ENCODE measurements at regions not wholly inside any gene's neighbourhood (a gene's known extent, or its start where the extent isn't known, plus 50 kb on each side); places are given as distances from the start of the nearest gene placed in this dataset.
A peak's percentile ranks its signal among the peaks of the same experiment; 100 is the strongest.

DNA sequence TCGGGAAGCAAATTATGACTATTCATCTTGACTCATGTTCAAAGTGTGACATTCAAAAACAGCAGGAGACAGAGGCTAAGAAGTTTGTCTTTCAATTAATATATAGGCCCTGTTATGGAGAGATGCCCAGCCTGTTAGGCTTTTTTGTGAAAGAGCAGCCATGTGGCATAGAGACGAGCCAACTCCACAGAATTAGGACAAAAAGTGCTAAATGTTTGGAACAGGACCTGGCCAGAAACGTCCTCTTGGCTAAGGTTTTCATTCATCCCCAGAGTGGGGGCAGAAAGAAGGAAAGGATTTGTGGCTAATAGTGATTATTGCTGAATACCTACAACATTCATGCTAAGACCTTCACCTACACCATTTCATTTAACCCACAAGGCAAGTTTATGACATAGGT lies 324.7 kb upstream of the NPVF start:
- no peak for DNase-seq (ENCODE audit: low read depth, low spot score)

DNA sequence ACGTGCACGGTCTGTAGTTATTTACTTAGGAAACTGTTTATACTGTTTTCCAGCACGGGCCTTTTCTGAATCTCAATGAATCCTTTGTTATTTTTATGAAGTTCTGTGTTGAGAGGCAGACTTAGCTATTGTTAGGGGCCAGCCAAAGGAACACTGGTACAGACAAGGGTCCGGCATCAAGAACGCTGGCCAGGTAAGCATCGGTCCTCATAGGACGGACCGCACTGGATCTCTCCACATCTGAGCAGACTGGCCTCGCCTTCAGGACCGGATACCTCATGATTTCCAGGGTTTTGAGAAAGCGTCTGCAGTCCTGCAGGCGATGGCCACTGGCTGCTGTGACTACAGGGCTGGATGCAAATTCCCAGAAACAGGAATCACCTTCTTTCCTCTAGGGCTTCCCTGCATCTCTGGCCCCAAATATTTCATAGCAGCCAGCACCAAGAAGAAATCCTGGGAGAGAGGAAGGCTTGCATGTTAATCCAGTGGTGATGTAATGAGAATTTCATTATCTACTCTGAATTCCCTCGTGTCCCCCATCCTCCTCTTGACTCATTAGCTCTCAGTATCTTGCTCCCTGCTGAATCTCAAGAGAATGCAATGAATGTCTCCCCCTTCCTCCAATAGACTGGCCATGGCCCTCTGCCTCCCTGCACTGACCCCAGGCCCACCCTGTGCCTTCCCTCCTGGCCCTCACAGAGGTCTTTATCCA lies 325.4 kb upstream of the NPVF start:
- no peak for DNase-seq (ENCODE audit: low read depth, low spot score)

DNA sequence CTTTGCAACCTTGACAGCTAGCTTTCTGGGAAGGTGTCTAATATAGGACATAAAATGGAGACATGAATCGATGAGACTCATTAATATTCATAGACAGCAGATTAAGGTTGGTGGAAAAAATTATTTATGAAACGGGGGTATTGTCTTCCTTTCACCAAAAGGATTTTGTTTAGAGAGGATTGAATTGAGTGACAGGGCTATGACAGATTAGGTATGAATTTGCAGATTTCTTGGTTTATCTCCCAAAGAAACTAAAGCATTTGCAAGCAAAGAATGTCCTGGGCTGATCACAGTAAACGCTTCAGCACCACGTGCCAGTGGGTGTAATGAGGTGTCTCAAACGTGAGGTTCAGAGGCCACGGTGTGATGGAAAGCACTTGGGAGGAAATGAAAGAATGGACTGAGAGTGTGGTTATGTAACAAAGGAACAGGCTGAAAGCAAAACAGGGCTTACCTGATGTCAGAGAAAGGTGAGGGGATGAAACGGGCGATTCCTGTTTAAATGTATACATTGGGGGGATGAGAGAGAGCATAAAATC lies 329.2 kb upstream of the NPVF start:
- DNase-seq (ENCODE audit: low read depth, low spot score), result no peak

DNA sequence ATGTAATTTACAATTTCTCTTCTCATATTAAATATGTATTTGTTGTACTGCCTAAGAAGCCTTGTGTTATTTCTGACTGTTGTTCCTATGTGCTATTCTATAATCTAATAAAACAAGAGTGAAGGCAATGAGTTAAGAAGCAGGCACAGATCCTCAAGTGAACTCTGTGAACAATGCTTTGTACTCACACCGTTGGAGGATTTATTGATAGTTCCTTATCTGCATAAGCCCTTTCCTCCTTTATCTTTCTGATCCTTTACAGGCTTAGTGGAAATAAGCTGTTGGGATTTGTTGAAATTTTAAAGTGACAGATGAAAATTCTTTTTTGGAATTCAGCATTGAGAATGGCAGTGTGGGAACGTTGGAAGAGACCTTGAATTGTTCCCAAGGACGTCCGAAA lies 329.6 kb upstream of the NPVF start:
- DNase-seq (ENCODE audit: low read depth, low spot score), result no peak

DNA sequence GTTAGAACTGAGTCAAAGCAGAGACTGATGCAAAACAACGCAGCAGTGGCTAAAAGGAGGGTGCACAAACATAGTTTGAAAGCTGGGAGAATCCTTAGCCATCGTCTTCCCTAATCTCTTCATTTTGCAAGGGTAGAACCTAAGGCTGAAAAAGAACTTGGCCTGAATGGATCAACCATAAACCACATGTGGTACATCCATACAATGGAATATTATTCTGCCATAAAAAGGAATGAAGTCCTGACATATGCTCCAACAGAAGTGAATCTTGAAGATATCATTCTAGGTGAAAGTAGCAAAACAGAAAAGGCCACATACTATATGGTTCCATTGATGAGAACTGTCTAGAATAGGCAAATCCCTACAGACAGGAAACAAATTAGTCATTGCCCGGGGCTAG lies 330.3 kb upstream of the NPVF start:
- no peak for DNase-seq (ENCODE audit: low read depth, low spot score)

DNA sequence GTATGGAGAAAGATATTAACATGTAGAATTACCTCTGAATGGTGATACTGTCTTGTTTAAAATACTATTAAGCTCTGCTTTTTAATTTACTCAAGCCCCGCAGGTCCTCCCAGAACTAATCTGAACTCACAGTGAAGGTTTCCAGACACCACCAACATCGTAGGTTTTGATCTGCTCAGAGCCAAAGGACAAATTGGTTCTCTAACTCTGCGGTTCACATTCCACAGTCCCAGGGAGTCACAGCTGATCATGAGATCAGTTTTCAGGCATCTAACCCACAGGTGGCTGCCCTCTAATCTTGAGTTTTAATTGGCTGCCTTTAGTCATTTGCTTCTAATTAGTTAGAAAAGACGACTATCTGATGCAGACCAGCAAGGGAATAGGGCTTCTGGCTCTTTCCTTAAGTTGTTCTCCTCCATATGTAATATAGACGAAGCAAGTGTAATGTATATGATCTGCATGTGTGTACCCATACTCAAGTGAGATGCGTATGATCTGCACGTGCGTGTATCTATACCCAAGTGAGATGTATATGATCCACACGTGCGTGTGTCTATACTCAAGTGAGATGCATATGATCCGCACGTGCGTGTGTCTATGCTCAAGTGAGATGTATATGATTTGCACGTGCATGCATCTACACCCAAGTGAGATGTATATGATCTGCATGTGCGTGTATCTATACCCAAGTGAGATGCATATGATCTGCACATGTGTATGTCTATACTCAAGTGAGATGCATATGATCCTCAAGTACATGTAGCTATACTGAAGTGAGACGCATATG lies 331.5 kb upstream of the NPVF start:
- DNase-seq (ENCODE audit: low read depth, low spot score), result no peak

DNA sequence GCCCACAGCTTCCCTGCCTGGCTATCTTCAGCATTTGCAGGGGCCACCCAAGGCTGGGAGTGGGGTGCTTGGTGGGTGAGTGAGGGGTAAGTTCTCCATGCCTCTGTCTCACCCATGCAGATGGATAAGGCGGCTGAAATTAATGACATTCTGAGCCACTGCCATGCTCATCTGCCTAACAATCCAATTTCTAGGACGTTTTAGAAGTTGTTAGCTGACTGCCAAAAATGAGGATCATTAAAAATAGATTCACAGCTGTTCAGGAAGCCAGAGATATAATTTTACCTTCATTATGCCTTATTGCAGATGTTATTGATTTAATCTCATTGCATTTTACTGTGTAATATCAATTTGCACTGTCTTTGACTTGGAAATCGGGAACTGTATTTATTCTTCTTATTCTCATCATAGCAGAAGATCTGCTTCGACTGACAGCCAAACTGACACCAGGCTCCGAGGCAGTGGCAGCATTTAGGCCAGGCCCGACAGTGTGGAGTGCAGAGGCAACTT lies 334.4 kb upstream of the NPVF start:
- no peak for DNase-seq (ENCODE audit: low read depth, low spot score)

DNA sequence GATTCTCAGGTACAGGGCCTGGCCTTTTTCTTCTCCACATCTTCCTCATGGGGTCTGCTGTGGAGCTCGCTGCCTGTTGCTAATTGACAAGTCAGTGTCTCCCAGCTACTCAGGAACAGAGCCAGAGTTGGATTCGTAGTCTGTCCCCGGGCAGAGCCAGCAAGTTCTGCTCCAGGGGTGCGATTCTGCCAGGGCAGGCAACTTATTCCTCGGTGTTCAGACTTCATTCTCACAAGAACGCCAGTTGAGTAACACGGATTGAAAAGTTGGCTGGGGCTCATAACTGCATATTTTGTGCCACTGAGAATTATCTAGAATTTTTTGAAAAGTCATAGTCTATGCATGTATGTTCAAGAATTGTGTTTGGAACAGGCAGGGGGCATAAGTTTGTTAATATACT lies 336.7 kb upstream of the NPVF start:
- no peak for DNase-seq (ENCODE audit: low read depth, low spot score)

DNA sequence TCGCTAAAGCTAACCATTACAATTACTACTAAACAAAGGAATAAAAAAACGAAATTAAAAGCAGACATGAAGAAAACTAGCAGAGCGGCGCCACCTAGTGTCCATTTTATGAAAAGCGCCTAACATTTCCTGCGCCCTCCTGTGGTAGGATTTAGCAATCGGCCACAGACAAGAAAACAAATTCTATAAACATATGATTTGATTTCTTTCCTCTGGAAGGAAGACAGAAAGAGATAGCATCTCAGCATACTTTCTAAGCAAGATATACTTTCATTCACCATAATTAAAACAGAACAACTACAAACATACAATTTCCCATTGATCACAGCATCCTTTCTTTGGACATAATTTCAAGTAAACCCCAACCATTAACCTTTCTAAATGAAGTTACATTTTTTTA lies 337.7 kb upstream of the NPVF start:
- DNase-seq (ENCODE audit: low read depth, low spot score), result peak; percentile 72

DNA sequence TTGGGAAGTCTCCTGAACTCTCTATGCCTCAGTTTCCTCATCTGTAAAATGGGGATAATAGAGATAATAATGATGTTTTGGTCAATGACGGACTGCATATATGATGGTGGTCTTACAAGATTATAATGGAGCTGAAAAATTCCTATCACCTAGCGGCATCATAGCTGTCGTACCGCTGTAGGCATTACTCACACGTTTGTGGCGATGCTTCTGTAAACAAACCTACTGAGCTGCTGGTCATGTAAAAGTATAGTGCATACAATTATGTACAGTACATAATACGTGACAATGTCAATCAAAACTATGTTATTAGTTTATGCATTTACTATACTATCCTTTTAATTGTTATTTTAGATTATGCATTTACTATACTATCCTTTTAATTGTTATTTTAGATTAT lies 339.1 kb upstream of the NPVF start:
- DNase-seq (ENCODE audit: low read depth, low spot score), result no peak

DNA sequence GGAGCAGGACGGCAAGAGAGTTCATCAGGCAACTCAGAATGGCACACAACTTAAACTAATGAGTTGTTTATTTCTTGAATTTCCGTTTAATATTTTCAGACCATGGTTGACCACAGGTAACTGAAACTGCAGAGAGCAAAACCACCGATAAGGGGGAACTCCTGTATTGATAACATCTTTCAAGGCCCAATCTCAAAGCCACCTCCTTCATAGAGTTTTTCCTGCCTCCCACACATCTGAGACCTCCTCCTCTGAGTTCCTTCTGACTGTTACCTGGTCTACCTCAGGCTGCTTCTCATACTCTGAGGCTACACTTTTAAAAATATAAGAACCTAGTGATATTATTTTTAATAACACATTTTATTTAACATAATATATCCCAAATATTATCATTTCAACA lies 341.5 kb upstream of the NPVF start:
- no peak for DNase-seq (ENCODE audit: low read depth, low spot score)

DNA sequence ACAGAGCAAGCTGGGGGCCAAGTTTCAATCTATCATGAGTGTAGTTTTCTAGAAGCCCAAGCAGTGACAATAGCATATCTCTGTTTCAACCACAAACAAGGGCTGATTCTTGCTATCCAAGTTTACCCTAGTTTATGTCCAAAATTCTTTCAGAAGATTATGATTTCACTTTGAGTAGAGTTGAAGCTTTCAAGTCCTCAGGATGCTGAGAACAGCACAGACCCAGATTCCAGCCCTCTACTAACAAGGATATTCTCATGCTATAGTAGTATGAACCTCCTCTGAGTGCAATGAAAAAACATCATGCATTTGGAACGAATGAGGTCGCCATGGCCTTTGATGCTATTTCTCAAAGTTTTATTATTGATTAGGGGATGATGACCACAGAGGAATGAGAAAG lies 344.1 kb upstream of the NPVF start:
- no peak for DNase-seq (ENCODE audit: low read depth, low spot score)

DNA sequence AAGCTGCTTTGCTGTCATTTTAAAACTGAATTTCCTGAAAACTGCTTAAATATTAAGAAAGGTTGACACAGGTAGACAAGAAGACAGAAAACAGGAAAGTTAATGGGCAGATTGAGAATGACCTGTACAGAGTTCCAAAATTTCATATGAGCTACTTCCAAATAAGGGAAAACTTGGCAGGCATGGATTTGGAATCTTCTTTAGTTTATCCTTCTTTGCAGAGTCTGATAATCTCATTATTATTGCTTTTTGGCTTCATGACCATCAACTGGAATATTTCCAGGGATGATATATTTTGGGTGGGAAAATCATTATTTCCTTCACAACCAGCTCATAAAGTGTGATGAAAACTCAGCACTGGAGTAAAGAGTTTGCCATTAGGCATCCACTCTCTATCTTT lies 346.5 kb upstream of the NPVF start:
- no peak for DNase-seq (ENCODE audit: low read depth, low spot score)

DNA sequence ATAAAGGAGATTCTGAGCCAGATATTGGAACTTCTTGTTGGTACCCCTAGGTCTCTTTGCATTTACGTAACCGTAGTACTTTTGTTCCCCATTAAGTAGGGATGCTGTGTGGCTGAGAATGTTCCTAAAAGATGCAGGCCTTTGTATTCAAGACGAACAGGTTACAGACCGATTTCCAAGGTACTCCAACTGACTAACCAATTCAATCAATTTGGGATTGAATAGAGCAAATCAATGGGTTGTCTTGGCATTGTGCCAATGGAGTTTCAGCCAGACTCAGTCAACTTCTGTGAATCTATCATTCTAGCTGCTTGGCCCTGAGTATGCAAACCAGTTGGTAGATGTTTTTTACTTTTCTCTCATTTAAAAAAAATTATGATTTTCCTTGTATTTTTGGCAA lies 347.3 kb upstream of the NPVF start:
- no peak for DNase-seq (ENCODE audit: low read depth, low spot score)

DNA sequence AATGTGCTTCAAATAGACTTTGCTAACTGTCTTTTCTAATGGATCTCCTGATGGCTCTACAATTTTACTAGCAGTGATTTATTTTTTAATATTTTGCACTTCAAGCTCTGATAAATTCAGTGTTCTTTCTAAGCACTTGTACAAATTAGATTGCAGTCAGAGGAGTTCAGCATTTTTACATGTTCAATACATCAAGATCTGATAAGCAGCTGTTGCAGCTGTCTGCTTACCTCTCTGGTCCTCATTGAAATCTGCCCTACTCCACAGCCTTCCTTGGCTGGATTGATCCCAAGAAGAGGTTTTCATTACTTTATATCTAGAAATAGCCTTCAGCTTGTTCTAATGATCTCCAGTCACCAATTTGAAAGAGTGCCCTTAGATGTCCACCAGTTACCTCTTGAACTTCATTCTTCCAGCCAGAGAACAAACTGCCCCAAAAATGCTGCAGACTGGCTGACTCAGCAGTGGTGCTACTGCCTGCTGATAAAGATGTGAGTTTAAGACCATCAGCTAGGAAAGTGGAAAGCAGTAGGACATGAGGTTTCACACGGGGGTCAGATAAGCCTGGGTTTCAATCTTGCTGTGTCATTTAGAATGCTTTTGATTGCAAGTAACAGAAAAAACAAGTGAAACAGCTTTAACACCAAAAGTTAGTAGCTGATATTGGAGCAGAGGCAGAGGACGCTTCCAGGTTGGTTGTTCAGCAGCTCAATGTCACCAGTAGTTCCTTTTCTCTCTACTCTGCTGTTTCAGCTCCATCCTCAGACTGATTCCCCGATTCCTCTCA lies 350.9 kb upstream of the NPVF start:
- no peak for DNase-seq (ENCODE audit: low read depth, low spot score)

DNA sequence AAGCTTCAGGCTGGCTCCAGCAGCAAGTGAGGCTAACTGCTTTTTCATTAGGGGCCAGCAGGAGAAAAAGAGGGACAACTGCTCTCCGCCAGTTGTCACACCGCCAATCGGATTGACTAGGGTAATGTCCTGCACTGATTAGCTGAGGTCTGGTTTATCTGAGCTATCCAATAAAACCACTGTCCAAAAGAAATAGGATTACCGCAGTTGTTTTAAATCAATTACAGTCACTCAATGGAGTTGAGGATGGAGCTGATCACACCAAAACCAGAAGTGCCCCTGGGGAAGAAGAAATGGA lies 351.4 kb upstream of the NPVF start:
- DNase-seq (ENCODE audit: low read depth, low spot score), result no peak

DNA sequence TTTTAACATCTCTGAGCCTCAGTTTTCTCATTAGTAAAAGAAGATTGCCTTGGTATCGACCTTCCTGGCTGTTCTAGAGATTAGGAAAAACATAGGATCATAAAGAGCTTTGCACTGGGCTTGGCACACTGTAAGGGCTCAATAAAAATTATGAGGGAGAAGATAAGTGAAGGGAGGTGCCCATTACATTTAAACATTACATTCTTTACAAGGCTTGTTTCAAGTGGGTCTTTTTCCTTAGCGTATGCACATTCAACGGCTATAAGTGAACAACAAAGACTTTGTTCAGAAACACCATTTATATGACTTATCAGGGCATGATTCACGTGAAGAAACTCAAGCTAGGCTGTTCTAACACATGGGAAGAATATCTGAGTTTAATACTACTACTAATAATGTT lies 351.9 kb upstream of the NPVF start:
- DNase-seq (ENCODE audit: low read depth, low spot score), result no peak

DNA sequence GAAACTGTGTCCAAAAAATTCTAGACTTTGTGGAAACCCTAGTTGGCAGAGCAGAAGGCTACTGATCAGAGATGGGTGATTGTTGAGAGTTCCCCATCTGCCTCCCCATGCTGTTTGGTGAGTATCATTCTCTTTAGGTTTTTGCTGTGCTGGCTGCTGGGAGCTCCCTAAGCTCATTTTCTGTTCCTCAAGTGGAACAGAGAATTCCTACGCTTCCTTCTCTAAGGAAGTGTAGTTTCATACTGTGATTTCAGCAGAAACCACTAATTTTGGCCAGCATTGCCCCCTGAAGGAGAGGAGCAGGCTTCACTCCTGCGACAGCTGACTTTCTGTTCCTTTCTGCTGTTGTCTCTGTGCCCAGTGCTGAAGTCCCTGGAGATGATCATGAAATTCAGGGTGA lies 355.3 kb upstream of the NPVF start:
- no peak for DNase-seq (ENCODE audit: low read depth, low spot score)

DNA sequence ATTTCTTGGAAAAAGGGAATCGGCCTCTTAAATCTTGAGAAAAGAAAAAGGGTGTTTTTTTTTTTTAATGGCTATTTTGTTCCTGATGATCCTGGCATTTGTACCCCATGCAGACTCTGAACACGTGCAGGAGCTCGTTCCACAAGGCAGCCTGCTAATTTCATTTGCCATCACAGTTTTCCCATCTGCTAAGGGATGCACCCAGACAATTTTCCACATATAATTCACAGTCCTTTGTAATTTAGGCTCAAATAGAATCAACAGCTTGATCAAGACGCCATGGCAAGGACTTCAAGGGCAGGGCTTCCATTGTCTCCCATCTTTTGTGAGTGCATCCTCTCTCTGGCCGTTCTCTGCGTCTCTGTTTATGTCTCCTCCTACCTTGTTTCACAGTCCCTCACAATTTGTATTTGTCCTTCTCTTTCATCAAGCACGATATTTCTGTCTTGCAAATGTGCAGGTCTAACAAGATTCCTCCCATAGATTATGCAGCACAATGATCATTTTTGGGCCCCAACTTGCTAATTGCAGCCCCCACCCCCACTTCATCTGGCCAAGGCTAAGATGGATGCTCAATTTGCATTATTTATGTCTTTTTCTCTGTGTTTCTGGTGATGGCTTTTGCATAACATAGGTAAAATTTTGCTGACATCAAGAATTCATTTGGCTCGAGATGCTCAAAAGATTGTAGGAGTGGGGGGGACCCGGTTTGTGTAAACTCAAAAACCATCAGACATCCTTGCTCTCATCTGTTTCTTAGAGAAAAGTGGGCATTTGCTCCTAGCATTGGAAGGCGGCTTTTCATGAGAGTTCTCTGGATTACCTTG lies 356.0 kb upstream of the NPVF start:
- DNase-seq (ENCODE audit: low read depth, low spot score), result no peak

DNA sequence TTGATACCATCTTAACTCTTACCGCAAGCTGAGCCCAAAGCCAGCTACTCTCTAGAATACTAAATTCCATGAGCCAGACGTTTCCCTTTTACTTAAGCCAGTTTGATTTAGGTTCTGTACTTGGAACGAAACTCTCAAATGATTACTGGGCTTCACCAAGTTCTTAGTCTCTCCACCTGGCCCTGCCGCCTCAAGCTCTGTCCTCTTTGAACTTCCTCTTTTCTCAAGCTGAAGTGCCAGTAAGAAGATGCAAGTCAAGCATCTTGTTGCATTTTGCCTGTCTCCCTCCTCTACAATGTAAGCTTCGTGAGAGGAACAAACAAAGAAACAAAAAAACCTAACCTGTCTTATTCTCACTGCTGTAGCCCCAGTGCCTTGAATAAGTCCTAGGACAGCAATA lies 358.2 kb upstream of the NPVF start:
- no peak for DNase-seq (ENCODE audit: low read depth, low spot score)

DNA sequence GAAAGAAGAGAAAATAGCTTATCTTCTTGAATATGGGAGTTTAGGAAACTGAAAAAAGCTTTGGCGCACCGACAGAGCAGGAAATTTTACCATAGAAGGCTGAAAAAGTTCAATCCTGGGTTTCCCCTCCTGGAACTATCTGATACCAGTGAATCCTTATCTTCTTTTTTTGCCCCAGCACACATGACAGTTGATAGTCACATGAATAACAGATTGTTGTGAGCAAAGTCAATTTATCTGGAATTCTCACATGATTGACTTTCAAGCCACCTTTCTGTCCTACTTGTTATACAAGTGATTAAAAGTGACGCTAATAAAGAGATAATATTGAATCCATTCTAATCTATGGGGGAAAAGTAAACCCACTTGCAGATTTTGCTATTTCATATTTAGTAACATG lies 365.8 kb upstream of the NPVF start:
- DNase-seq (ENCODE audit: low read depth, low spot score), result no peak

DNA sequence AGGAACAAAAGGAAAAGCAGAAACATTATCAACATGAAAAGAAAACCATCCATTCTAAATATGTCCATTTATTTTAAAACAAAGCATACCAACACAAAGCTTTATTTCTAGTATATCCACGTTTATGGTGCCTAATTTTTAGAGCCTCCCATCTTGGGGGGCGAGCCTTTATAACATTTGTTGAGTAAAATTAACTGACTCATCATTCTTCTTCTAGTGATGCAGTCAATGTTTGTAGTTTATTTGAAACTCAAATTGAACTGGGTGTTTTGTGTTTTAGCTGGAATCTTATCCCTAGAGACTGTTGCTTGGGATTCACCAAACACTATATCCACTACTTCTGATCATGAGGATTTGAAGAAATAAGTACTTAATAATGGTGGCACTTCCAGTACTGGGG lies 366.4 kb upstream of the NPVF start:
- DNase-seq (ENCODE audit: low read depth, low spot score), result no peak

Measured in brain pericyte (primary cell).